NT2/D1 (cell line): ENCODE measurements at regions not wholly inside any gene's neighbourhood (a gene's known extent, or its start where the extent isn't known, plus 50 kb on each side); places are given as distances from the start of the nearest gene placed in this dataset.
"Not testable (repeated sequence)": the region's sequence is repeated elsewhere in the genome, so short reads cannot be mapped to it uniquely, and the experiment has no call there.

Experiments
- YY1 ChIP-seq: IDR thresholded peaks from 2 replicates; pipeline ENCODE4 v1.6.1; 2011; ENCODE audit not compliant: insufficient read length, insufficient read depth
- ZNF274 ChIP-seq: IDR thresholded peaks from 2 replicates; pipeline ENCODE4 v1.6.1; 2011; ENCODE audit warnings: mild to moderate bottlenecking, low read depth, low read length

- not testable (repeated sequence) for TF ChIP-seq ZNF274, YY1
These were observed 177.1 kb upstream of the IRF2BP2 start for GRCh38 chr1:234787011-234787584.
